Fibroblast of lung (primary cell): ENCODE measurements at regions not wholly inside any gene's neighbourhood (a gene's known extent, or its start where the extent isn't known, plus 50 kb on each side); places are given as distances from the start of the nearest gene placed in this dataset.

Experiments
- DNase-seq, 2 donors: peaks; one replicate each; pipeline versions ENCODE4 v3.0.0 to v3.0.0-alpha.2; 2010; ENCODE audit warnings: low read depth in 2 of 2
- H2AFZ ChIP-seq: 2 replicates; pipeline ENCODE4 v1.5.1; 2012; ENCODE audit warnings: low read length, control low read depth, inconsistent platforms
- H3K27ac ChIP-seq: 2 replicates; pipeline ENCODE4 v1.5.1; 2011; ENCODE audit warnings: low read length, control low read depth; ENCODE audit not compliant: insufficient read depth
- H3K27me3 ChIP-seq: 2 replicates; pipeline ENCODE4 v1.5.1; 2011; ENCODE audit warnings: mild to moderate bottlenecking, low read length; ENCODE audit not compliant: control insufficient read depth, insufficient read depth
- H3K36me3 ChIP-seq: 2 replicates; pipeline ENCODE4 v1.5.1; 2011; ENCODE audit warnings: low read length; ENCODE audit not compliant: control insufficient read depth, insufficient read depth
- H3K4me1 ChIP-seq: 2 replicates; pipeline ENCODE4 v1.5.1; 2011; ENCODE audit warnings: low read length; ENCODE audit not compliant: control insufficient read depth, insufficient read depth; ENCODE audit errors: extremely low read depth
- H3K4me2 ChIP-seq: 2 replicates; pipeline ENCODE4 v1.5.1; 2011; ENCODE audit warnings: low read length, control low read depth; ENCODE audit not compliant: insufficient read depth; ENCODE audit errors: extremely low read depth
- H3K4me3 ChIP-seq, 4 experiments: fragments of 200-600 bp in 1 of 4; sonication (generic) in 1 of 4; replicated peaks in 1 of 4; 2 replicates each; pipeline ENCODE4 v1.5.1; 2011 to 2016; ENCODE audit warnings: low read length in 4 of 4, low read depth in 3 of 4, mild to moderate bottlenecking in 3 of 4, control low read depth in 2 of 4, inconsistent platforms in 1 of 4, mixed read lengths in 1 of 4; ENCODE audit not compliant: insufficient read depth in 1 of 4; ENCODE audit errors: control extremely low read depth in 1 of 4
- H3K79me2 ChIP-seq: 2 replicates; pipeline ENCODE4 v1.5.1; 2012; ENCODE audit warnings: mild to moderate bottlenecking, low read length, inconsistent platforms; ENCODE audit not compliant: control insufficient read depth, insufficient read depth
- H3K9ac ChIP-seq: 2 replicates; pipeline ENCODE4 v1.5.1; 2011; ENCODE audit warnings: mild to moderate bottlenecking, low read length, control low read depth; ENCODE audit not compliant: insufficient read depth
- H3K9me3 ChIP-seq: 2 replicates; pipeline ENCODE4 v1.5.1; 2012; ENCODE audit warnings: low read depth, low read length; ENCODE audit not compliant: control insufficient read depth, insufficient read depth
- H4K20me1 ChIP-seq: 2 replicates; pipeline ENCODE4 v1.5.1; 2011; ENCODE audit warnings: low read length; ENCODE audit not compliant: control insufficient read depth, insufficient read depth; ENCODE audit errors: extremely low read depth
- CTCF ChIP-seq, 2 donors: IDR thresholded peaks in 1 of 2; conservative IDR thresholded peaks in 1 of 2; 1 replicate in 1 of 2; 2 replicates in 1 of 2; pipeline ENCODE4 v1.5.1; 2011 to 2012; ENCODE audit warnings: low read length in 2 of 2, control low read depth in 1 of 2, inconsistent platforms in 1 of 2, low read depth in 1 of 2, mild to moderate bottlenecking in 1 of 2
- EZH2 ChIP-seq: IDR thresholded peaks from 2 replicates; pipeline ENCODE4 v1.5.1; 2012; ENCODE audit warnings: low read length, control low read depth, mild to moderate bottlenecking; ENCODE audit errors: missing control alignments

DNA sequence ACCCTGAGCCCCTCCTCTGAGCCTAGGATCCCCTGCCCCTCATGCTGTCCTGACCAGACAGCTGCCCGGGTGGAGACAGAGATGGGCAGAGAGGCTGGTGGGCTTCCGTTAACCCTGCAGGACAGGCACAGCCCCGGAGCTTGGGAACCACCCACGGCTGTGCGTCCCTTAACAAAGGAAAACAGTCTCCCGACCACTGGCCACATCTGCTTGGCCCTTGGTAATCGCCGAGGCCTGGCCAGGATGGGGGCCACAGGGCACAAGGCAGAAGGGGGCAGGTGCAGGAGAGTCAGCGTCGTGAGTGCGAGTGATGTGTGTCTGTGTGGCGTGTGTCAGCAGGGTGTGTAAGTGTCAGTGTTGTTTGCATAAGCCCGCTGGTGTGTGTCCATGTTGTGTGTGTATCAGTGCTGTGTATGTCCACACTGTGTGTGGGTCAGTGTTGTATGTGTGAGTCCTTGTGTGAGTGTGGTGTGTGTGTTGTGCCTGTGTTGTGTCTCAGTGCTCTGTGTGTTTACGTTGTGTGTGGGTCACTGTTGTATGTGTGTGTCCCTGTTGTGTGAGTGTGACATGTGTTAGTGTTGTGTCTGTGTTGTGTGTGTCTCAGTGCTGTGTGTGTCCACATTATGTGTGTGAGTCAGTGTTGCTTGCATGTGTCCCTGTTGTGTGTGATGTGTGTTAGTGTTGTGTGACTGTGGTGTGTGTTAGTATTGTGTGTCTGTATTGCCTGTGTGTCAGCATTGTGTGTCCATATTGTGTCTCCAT is 369.5 kb downstream of the BRD1 start:
- no peaks in the 10 kb centered on the region for H3K4me1 ChIP-seq
- H3K4me2 ChIP-seq = no peak overlapping the region

GRCh38 chr22:49457146-49457545 is 370.5 kb downstream of the BRD1 start:
- no peaks in the 10 kb centered on the region for H3K4me1 ChIP-seq
- H3K4me2 ChIP-seq = no peak overlapping the region
- H3K27ac ChIP-seq = no peak overlapping the region
- no peaks in the 10 kb centered on the region for H3K27me3 ChIP-seq
- H3K36me3 ChIP-seq = no peaks in the 10 kb centered on the region
- H3K79me2 ChIP-seq = no peaks in the 10 kb centered on the region
- no peak for DNase-seq
- no peak overlapping the region for H3K4me3 ChIP-seq
- H3K9me3 ChIP-seq = peaks cover 5% of the 10 kb centered on the region
- no peak overlapping the region for H3K9ac ChIP-seq
- no peaks in the 10 kb centered on the region for H4K20me1 ChIP-seq
- no peak for TF ChIP-seq CTCF (conservative IDR thresholded peaks at IDR 0.05 in 1 of 2, IDR thresholded peaks at IDR 0.05 in 1 of 2; ENCODE audit: low read depth in 1 of 2, low read length in 2 of 2)
- TF ChIP-seq EZH2 = no peak
- no peak overlapping the region for H2AFZ ChIP-seq

More for the DNA sequence above, 369.5 kb downstream of the BRD1 start:
- H3K9me3 ChIP-seq = peaks cover 5% of the 10 kb centered on the region
- TF ChIP-seq CTCF (conservative IDR thresholded peaks at IDR 0.05 in 1 of 2, IDR thresholded peaks at IDR 0.05 in 1 of 2; ENCODE audit: low read depth in 1 of 2, low read length in 2 of 2) (no peak), EZH2 (no peak)
- no peaks in the 10 kb centered on the region for H3K36me3 ChIP-seq
- H3K4me3 ChIP-seq = no peak overlapping the region
- no peaks in the 10 kb centered on the region for H4K20me1 ChIP-seq
- no peak overlapping the region for H3K9ac ChIP-seq
- no peak overlapping the region for H2AFZ ChIP-seq
- no peaks in the 10 kb centered on the region for H3K27me3 ChIP-seq
- H3K79me2 ChIP-seq = no peaks in the 10 kb centered on the region
- no peak for DNase-seq
- no peak overlapping the region for H3K27ac ChIP-seq

- H3K27me3 ChIP-seq = no peaks in the 10 kb centered on the region
- no peaks in the 10 kb centered on the region for H3K79me2 ChIP-seq
- no peak for DNase-seq
- H3K4me2 ChIP-seq = no peak overlapping the region
- no peak overlapping the region for H2AFZ ChIP-seq
- H3K9ac ChIP-seq = no peak overlapping the region
- no peak overlapping the region for H3K27ac ChIP-seq
- no peaks in the 10 kb centered on the region for H4K20me1 ChIP-seq
- TF ChIP-seq CTCF (conservative IDR thresholded peaks at IDR 0.05 in 1 of 2, IDR thresholded peaks at IDR 0.05 in 1 of 2; ENCODE audit: low read depth in 1 of 2, low read length in 2 of 2) = no peak
- H3K4me1 ChIP-seq = no peaks in the 10 kb centered on the region
- H3K36me3 ChIP-seq = no peaks in the 10 kb centered on the region
- H3K9me3 ChIP-seq = peaks cover 5% of the 10 kb centered on the region
- no peak overlapping the region for H3K4me3 ChIP-seq
These were observed 372.1 kb downstream of the BRD1 start for GRCh38 chr22:49455595-49455994.
